ENCODE measurements at regions not wholly inside any gene's neighbourhood (a gene's known extent, or its start where the extent isn't known, plus 50 kb on each side); places are given as distances from the start of the nearest gene placed in this dataset.

- no peaks in the 10 kb centered on the region for H3K27me3 ChIP-seq (ENCODE audit: control insufficient read depth, insufficient read depth, low read length)
- WGBS (ENCODE audit: insufficient coverage, insufficient read length): no CpG with 5 or more reads among the region's 2 CpGs
- no peak overlapping the region for H3K27ac ChIP-seq (ENCODE audit: low read length)
- no peaks in the 10 kb centered on the region for H3K36me3 ChIP-seq (ENCODE audit: control insufficient read depth, insufficient read depth, low read length)
- no peaks in the 10 kb centered on the region for H3K9me3 ChIP-seq (ENCODE audit: control insufficient read depth, insufficient read depth, low read length)
- no peak overlapping the region for H3K4me3 ChIP-seq (ENCODE audit: low read length)
- no peaks in the 10 kb centered on the region for H3K4me1 ChIP-seq (ENCODE audit: control insufficient read depth, insufficient read depth, low read length)
- no peak for DNase-seq (ENCODE audit: low read depth, low spot score)
Measured at GRCh38 chr2:117137371-117137770, 677.1 kb upstream of the DDX18 start.

- H3K36me3 ChIP-seq (ENCODE audit: control insufficient read depth, insufficient read depth, low read length): no peaks in the 10 kb centered on the region
- H3K9me3 ChIP-seq (ENCODE audit: control insufficient read depth, insufficient read depth, low read length): no peaks in the 10 kb centered on the region
- no peaks in the 10 kb centered on the region for H3K4me1 ChIP-seq (ENCODE audit: control insufficient read depth, insufficient read depth, low read length)
- WGBS (ENCODE audit: insufficient coverage, insufficient read length): no CpG with 5 or more reads among the region's 2 CpGs
- DNase-seq (ENCODE audit: low read depth, low spot score): no peak
- no peaks in the 10 kb centered on the region for H3K27me3 ChIP-seq (ENCODE audit: control insufficient read depth, insufficient read depth, low read length)
- no peak overlapping the region for H3K27ac ChIP-seq (ENCODE audit: low read length)
- H3K4me3 ChIP-seq (ENCODE audit: low read length): no peak overlapping the region
Measured at GRCh38 chr2:117169036-117169765, 645.3 kb upstream of the DDX18 start.

- no peaks in the 10 kb centered on the region for H3K9me3 ChIP-seq (ENCODE audit: control insufficient read depth, insufficient read depth, low read length)
- no peak overlapping the region for H3K4me3 ChIP-seq (ENCODE audit: low read length)
- WGBS (ENCODE audit: insufficient coverage, insufficient read length): no CpG with 5 or more reads among the region's 1 CpG
Measured at GRCh38 chr2:117170897-117171296, 643.6 kb upstream of the DDX18 start.

GRCh38 chr2:117179405-117179804 lies 635.1 kb upstream of the DDX18 start:
- Histone ChIP-seq H3K27ac (ENCODE audit: low read length) (no peak overlapping the region), H3K36me3 (ENCODE audit: control insufficient read depth, insufficient read depth, low read length) (no peaks in the 10 kb centered on the region), H3K27me3 (ENCODE audit: control insufficient read depth, insufficient read depth, low read length) (no peaks in the 10 kb centered on the region), H3K4me3 (ENCODE audit: low read length) (no peak overlapping the region), H3K9me3 (ENCODE audit: control insufficient read depth, insufficient read depth, low read length) (no peaks in the 10 kb centered on the region), H3K4me1 (ENCODE audit: control insufficient read depth, insufficient read depth, low read length) (no peaks in the 10 kb centered on the region)
- no CpG with 5 or more reads among the region's 3 CpGs for WGBS (ENCODE audit: insufficient coverage, insufficient read length)
- no peak for DNase-seq (ENCODE audit: low read depth, low spot score)

More at GRCh38 chr2:117170897-117171296, 643.6 kb upstream of the DDX18 start:
- H3K27ac ChIP-seq (ENCODE audit: low read length): no peak overlapping the region
- H3K4me1 ChIP-seq (ENCODE audit: control insufficient read depth, insufficient read depth, low read length): no peaks in the 10 kb centered on the region
- no peaks in the 10 kb centered on the region for H3K27me3 ChIP-seq (ENCODE audit: control insufficient read depth, insufficient read depth, low read length)
- no peak for DNase-seq (ENCODE audit: low read depth, low spot score)
- no peaks in the 10 kb centered on the region for H3K36me3 ChIP-seq (ENCODE audit: control insufficient read depth, insufficient read depth, low read length)

- no peak overlapping the region for H3K27ac ChIP-seq (ENCODE audit: low read length)
- no peaks in the 10 kb centered on the region for H3K27me3 ChIP-seq (ENCODE audit: control insufficient read depth, insufficient read depth, low read length)
- peaks cover 1% of the 10 kb centered on the region; the same call in 1 of the 2 replicates for H3K4me1 ChIP-seq (ENCODE audit: control insufficient read depth, insufficient read depth, low read length)
- H3K36me3 ChIP-seq (ENCODE audit: control insufficient read depth, insufficient read depth, low read length): no peaks in the 10 kb centered on the region
- DNase-seq (ENCODE audit: low read depth, low spot score): no peak
- no CpG with 5 or more reads among the region's 6 CpGs for WGBS (ENCODE audit: insufficient coverage, insufficient read length)
- H3K9me3 ChIP-seq (ENCODE audit: control insufficient read depth, insufficient read depth, low read length): no peaks in the 10 kb centered on the region
- H3K4me3 ChIP-seq (ENCODE audit: low read length): no peak overlapping the region
Measured at GRCh38 chr2:117190856-117191559, 623.5 kb upstream of the DDX18 start.

- Histone ChIP-seq H3K27ac (ENCODE audit: low read length) (no peak overlapping the region), H3K4me1 (ENCODE audit: control insufficient read depth, insufficient read depth, low read length) (peaks cover 1% of the 10 kb centered on the region; the same call in 1 of the 2 replicates), H3K36me3 (ENCODE audit: control insufficient read depth, insufficient read depth, low read length) (no peaks in the 10 kb centered on the region), H3K27me3 (ENCODE audit: control insufficient read depth, insufficient read depth, low read length) (no peaks in the 10 kb centered on the region), H3K9me3 (ENCODE audit: control insufficient read depth, insufficient read depth, low read length) (no peaks in the 10 kb centered on the region), H3K4me3 (ENCODE audit: low read length) (no peak overlapping the region)
- no peak for DNase-seq (ENCODE audit: low read depth, low spot score)
- WGBS (ENCODE audit: insufficient coverage, insufficient read length): no CpG with 5 or more reads among the region's 4 CpGs
Measured at GRCh38 chr2:117195381-117195780, 619.1 kb upstream of the DDX18 start.

GRCh38 chr2:117199511-117199910 lies 615.0 kb upstream of the DDX18 start:
- H3K27ac ChIP-seq (ENCODE audit: low read length): no peak overlapping the region
- DNase-seq (ENCODE audit: low read depth, low spot score): no peak
- no CpG with 5 or more reads among the region's 4 CpGs for WGBS (ENCODE audit: insufficient coverage, insufficient read length)
- no peaks in the 10 kb centered on the region for H3K27me3 ChIP-seq (ENCODE audit: control insufficient read depth, insufficient read depth, low read length)
- H3K4me3 ChIP-seq (ENCODE audit: low read length): no peak overlapping the region
- H3K36me3 ChIP-seq (ENCODE audit: control insufficient read depth, insufficient read depth, low read length): no peaks in the 10 kb centered on the region
- H3K4me1 ChIP-seq (ENCODE audit: control insufficient read depth, insufficient read depth, low read length): no peaks in the 10 kb centered on the region
- no peaks in the 10 kb centered on the region for H3K9me3 ChIP-seq (ENCODE audit: control insufficient read depth, insufficient read depth, low read length)

- Histone ChIP-seq H3K4me1 (ENCODE audit: control insufficient read depth, insufficient read depth, low read length) (0 out of 2 replicates have a peak, but pooled peaks cover 2% of the 10 kb centered on the region), H3K36me3 (ENCODE audit: control insufficient read depth, insufficient read depth, low read length) (no peaks in the 10 kb centered on the region), H3K27me3 (ENCODE audit: control insufficient read depth, insufficient read depth, low read length) (no peaks in the 10 kb centered on the region), H3K4me3 (ENCODE audit: low read length) (no peak overlapping the region), H3K9me3 (ENCODE audit: control insufficient read depth, insufficient read depth, low read length) (no peaks in the 10 kb centered on the region), H3K27ac (ENCODE audit: low read length) (no peak overlapping the region)
- WGBS (ENCODE audit: insufficient coverage, insufficient read length): no CpG with 5 or more reads among the region's 2 CpGs
- no peak for DNase-seq (ENCODE audit: low read depth, low spot score)
Measured at GRCh38 chr2:117212562-117212961, 601.9 kb upstream of the DDX18 start.

GRCh38 chr2:117217145-117217544 lies 597.3 kb upstream of the DDX18 start:
- Histone ChIP-seq H3K36me3 (ENCODE audit: control insufficient read depth, insufficient read depth, low read length) (no peaks in the 10 kb centered on the region), H3K27me3 (ENCODE audit: control insufficient read depth, insufficient read depth, low read length) (no peaks in the 10 kb centered on the region)
- WGBS (ENCODE audit: insufficient coverage, insufficient read length): no CpG with 5 or more reads among the region's 16 CpGs

GRCh38 chr2:117222809-117223208 lies 591.7 kb upstream of the DDX18 start:
- Histone ChIP-seq H3K4me1 (ENCODE audit: control insufficient read depth, insufficient read depth, low read length) (no peaks in the 10 kb centered on the region), H3K9me3 (ENCODE audit: control insufficient read depth, insufficient read depth, low read length) (no peaks in the 10 kb centered on the region), H3K36me3 (ENCODE audit: control insufficient read depth, insufficient read depth, low read length) (no peaks in the 10 kb centered on the region), H3K27me3 (ENCODE audit: control insufficient read depth, insufficient read depth, low read length) (no peaks in the 10 kb centered on the region), H3K4me3 (ENCODE audit: low read length) (no peak overlapping the region), H3K27ac (ENCODE audit: low read length) (no peak overlapping the region)
- DNase-seq (ENCODE audit: low read depth, low spot score): no peak
- WGBS (ENCODE audit: insufficient coverage, insufficient read length): no CpG with 5 or more reads among the region's 1 CpG

More at GRCh38 chr2:117217145-117217544, 597.3 kb upstream of the DDX18 start:
- DNase-seq (ENCODE audit: low read depth, low spot score): no peak
- Histone ChIP-seq H3K4me1 (ENCODE audit: control insufficient read depth, insufficient read depth, low read length) (0 out of 2 replicates have a peak, but pooled peaks cover 2% of the 10 kb centered on the region), H3K9me3 (ENCODE audit: control insufficient read depth, insufficient read depth, low read length) (no peaks in the 10 kb centered on the region), H3K27ac (ENCODE audit: low read length) (no peak overlapping the region), H3K4me3 (ENCODE audit: low read length) (no peak overlapping the region)
